HG02840 (cell line): ENCODE measurements at regions not wholly inside any gene's neighbourhood (a gene's known extent, or its start where the extent isn't known, plus 50 kb on each side); places are given as distances from the start of the nearest gene placed in this dataset.
"Not testable (repeated sequence)": the region's sequence is repeated elsewhere in the genome, so short reads cannot be mapped to it uniquely, and the experiment has no call there.

Experiments
- ATAC-seq: cut with Tn5 transposase; IDR thresholded peaks from one replicate; pipeline ENCODE4 v1.9.1; 2021; ENCODE audit warnings: mild to moderate bottlenecking, moderate library complexity, moderate number of reproducible peaks; ENCODE audit not compliant: unreplicated experiment, low FRiP score

DNA sequence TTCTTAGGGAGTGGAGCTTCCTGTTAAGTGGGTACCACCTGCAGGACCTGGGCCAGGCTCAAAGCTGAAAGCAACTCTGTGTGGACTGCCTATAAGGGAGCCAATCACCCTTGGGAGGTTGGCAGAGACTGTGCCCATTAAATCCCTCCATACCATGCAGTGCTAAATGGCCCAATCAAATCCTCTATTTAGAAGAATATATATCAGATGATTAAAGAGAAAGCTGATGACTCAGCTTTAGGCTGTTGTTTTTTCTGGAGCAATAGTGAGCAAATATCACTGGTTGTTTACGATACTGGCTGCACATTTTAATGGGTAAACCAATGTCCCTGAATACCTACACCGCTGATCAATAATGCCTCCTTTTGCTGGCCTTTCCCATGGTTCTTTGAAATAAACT, 101.3 kb downstream of the TMX1 start:
- no peak for ATAC-seq

DNA sequence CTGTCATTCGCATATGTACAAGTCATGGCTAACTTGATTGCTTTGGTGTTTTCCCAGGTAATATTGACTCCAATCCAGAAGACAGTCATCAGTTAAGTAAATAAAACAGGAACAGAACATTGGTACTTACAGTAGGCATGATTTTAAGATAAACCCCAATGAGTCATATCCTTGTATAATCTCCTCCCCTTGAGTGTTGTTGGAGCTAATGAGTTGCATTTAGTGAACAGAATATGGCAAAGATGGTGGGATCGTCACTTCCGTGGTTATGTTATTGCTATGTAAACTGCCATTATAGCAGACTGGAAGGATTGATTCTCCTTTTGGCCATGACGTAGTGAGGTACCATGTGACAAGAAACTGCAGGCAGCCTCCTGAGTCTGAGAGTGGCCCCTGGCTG, 102.2 kb downstream of the TMX1 start:
- no peak for ATAC-seq

DNA sequence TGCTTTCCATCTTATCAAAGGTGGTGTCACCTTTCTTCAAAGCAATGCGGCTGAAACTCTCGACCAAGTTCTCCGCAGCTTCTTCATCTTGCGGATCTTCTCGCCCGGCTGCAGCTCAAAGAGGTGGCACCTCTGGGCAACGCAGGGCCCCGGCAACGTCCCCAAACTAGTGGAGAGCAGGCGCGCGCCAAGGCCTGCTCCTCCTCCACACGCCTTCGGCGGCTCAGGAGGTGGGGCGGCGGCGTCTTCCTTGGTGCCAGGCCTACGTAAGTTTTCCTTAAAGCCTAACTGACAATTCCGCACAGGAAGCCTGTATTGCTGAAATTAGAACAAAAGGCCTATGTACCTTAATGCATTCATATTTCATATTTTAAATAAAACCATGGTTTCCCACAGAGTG, 112.0 kb downstream of the TMX1 start:
- ATAC-seq: no peak

DNA sequence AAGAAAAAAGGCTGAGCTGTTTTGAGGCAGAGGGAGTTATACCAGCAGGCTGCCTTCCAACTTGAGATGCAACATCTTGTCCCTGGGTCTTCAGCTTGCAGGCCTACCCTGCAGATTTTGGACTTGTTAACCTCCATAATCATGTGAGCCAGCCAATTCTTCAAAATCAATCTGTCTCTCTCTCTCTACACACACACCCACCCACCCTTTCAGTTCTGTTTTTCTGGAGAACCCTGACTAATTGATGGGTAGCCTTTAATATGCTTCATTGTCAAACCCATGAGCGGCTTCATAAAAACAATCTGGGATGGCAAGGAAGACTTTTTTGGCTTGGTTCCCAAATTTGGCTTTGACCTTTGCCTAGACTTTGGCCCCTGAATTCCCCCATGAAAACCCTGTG, 113.9 kb downstream of the TMX1 start:
- ATAC-seq: no peak

DNA sequence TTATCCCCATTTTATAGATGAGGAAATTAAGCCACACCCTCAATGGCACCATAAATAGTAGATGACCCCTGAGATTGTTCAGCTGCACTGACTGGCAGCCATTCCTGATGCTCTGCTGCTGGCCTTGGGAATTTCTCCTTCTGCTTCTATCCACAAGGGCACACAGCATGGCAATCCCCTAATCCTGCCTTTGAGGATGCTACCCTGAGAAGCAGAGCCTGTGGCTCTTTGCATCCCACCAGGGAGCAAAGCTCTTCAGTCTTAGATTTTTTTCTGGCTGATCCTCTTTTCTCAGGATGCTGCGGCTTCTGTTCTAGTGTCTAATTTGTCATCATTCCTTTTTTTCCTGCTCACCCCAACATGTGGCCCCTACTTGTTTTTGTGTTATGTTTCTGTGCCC, 114.8 kb downstream of the TMX1 start:
- no peak for ATAC-seq

DNA sequence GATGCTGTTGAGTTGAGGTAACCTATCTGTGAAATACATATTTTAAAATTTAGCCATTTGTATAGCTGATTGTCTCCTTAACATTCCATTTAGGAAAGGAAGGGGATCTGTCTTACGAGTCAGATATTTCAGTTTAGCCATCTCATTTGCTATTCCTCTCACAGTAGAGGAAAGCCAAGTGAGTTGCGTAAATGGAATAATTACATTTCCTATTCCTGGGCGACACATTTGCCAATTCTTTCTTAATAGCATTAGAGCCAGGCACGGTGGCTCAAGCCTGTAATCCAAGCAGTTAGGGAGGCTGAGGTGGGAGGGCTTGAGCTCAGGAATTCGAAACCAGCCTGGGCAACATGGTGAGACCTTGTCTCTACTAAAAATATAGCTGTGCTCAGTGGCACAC, 116.3 kb downstream of the TMX1 start:
- ATAC-seq: no peak

DNA sequence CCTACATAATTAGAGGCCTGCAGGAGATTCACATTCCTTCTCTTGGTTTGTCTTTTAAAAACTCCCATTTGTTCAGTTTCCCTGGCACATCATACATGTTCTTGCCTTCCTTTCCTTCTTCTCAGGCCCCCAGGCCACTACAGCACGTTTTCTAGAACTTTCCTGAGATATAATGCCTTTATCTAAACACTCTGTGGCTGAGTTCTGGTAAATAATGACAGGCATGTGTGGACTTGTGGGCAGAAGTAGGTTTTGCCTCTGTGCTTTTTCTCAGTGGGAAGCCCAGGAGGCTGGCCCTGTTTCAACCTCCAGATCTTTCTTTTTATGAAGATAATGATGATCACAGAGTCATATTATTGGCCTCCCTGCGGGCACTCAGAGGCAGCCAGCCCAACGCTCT, 117.2 kb downstream of the TMX1 start:
- no peak for ATAC-seq

DNA sequence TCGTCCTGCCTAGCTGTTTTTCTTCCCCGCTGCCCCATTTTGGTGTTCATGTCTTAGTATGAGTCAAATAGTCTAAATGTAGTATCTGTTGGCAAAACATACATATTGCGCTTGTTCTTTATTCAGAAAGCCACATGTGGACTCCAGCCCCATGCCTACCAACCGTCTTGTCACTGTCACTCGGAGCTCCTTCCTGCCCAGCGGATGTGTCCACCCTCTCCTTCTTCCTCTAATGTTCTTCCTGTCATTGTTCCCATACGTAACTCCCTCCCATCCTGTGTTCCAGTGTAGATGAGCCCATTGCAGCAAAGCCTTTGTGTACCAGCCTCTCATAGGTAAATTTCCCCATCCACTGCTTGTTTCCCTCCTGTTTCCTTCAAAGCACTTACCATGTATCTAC, 120.5 kb downstream of the TMX1 start:
- ATAC-seq: no peak

DNA sequence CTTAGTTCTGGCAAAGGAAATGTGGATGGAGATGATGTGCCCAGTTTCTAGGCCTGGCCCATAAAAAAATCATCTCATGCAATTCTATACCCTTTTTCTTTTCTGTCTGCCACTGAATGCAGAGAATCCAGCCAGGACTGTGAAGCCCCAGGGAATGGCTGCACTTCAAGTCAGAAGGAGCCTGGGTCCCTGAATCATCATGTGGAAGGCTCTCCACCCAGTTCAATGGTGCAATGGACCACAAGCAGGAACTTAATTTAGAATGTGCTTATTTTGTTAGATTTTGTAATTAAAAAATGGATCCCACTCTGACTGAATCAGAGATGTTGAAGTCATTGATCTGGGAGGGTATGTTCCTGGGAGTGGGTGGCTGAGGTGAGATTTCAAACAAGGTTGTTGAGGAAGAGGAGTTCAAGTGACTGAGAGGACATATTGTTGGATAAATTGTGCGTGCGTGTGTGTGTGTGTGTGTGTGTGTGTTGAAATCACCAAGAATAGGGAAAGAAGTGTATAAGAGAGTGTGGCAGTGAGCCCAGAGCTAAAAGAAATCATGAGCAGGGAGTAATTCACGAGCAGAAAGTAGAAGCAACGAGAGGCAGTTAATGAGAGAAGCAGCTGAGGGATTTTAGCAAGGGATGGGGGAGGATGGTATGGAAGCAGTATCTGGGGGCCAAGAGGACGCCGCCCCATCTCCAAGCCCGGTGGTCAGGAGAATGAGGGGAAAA, 125.4 kb downstream of the TMX1 start:
- no peak for ATAC-seq

DNA sequence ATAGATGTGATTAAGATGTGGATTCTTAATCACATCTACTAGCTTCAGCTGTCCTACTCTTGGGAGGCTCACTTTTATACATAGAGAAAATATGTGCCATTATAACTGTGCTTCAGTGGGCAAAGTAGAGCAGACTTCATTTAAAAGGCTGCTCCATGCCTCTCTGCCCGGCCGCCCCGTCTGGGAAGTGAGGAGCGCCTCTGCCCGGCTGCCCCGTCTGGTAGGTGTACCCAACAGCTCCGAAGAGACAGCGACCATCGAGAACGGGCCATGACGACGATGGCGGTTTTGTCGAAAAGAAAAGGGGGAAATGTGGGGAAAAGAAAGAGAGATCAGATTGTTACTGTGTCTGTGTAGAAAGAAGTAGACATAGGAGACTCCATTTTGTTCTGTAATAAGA, 126.4 kb downstream of the TMX1 start:
- ATAC-seq: not testable (repeated sequence)

DNA sequence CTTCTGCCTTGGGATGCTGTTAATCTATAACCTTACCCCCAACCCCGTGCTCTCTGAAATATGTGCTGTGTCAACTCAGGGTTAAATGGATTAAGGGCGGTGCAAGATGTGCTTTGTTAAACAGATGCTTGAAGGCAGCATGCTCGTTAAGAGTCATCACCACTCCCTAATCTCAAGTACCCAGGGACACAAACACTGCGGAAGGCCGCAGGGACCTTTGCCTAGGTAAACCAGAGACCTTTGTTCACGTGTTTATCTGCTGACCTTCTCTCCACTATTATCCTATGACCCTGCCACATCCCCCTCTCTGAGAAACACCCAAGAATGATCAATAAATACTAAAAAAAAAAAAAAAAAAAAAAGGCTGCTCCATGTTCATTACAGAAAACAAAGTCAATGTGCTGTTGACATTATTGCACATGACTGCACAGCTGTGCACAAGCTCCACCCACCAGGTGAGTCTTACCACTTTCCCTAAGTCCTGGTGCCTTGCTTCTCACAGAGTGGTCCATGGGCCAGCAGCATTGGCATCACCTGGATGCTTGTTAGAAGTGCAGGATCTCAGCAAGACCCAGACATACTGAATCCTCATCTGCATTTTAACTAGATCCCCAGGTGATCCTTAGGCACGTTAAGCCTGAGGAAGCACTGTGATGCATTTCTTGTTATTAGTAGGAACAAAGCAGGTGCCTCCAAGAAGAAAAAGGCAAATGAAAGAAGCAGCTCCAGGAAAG, 127.0 kb downstream of the TMX1 start:
- not testable (repeated sequence) for ATAC-seq

DNA sequence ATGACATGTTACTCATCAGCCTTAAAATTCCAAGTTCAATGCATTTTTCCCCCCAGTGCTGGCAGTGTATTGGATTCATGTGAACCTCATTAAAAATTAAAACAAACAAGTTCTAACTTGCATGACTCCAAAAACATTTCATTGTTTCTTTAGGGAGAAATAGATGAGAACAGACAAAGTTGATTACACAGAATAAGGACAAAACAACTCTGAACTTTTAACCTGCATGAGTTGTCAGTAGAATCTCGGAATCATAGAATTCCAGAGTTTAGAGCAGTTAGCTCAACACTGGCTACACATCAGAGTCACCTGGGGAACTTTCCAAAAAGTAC, 127.5 kb downstream of the TMX1 start:
- ATAC-seq: no peak

DNA sequence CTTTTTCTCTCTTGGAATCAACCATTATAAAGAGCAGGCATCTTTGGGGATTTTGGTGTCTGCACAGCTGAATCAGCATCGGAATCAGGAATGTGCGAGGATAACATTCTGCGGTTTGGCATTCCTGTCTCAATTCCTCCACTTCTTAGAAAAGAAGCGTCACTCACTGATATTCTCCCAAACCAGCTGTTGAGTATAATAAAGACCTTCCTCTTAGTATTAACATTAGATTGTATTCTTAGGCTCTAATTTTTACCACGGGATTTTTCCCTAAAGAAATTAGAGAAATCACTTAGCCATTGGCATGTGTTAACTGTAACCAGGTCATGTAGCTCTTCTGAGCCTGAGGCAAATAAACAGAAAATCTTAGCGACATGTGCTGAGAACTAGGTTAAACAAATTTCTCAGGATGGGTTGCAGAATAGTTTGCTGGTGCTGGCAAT, 128.7 kb downstream of the TMX1 start:
- ATAC-seq: no peak

DNA sequence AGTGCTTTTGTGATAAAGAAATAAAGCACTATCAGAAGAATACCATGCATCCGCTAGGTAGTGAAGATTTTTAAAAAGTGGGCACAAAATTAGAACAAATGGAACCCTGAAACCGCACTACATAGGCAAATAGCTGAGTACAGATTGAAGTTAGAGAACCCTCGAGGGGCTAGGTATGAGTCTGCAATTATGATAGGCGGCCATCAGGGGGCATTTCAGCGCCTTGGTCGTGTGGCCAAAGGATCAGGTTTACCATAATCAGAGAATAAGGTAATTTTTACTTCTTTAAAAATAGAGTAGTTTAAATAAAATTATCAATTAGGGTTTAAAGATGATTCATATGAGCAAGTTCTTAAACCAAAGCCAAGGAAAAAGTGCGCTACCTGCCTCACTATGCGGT, 129.8 kb downstream of the TMX1 start:
- ATAC-seq: no peak

DNA sequence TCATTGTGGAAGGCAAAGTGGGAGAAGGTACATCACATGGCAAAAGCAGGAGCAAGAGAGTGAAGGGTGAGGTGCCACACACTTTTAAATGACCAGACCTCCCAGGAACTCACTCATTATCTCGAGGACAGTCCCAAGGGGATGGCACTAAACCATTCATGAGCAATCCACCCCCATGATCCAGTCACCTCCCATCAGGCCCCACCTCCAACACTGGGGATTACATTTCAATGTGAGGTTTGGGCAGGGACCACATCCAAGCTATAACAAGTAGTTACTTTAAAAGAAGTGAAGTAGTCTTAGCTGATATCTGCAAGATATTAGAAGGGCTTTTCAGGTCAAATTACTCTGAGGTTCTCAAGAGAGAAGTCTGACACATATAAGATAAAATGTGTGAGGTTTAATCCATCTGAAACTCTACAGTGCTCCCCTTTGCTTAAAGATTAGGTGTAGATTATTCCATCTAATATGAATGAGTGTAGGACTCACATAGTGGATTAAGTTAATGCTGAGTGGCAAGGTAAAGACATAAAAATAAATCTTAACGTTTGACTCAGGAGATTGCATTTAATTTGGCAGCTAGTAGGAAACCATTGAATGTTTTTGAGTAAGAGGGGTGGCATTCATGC, 130.8 kb downstream of the TMX1 start:
- ATAC-seq: no peak

DNA sequence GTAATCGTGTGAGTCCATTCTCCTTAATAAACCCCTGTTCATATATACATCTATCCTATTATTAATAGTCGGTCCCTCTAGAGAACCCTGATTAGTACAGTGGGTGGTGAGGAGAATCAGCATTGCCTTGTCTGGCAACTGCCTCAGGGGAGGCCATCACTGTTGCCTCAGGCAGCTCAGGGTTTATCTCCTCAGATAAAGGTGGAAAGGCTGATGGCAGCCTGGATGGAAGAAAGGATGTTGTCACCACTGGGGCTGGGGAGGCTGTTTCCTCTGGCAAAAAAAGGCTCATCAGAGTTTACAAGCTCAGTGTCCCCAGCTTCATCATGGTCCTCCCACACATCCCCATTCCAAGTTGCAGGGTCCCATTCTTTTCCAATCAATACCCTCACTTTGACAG, 137.1 kb downstream of the TMX1 start:
- ATAC-seq: not testable (repeated sequence)

DNA sequence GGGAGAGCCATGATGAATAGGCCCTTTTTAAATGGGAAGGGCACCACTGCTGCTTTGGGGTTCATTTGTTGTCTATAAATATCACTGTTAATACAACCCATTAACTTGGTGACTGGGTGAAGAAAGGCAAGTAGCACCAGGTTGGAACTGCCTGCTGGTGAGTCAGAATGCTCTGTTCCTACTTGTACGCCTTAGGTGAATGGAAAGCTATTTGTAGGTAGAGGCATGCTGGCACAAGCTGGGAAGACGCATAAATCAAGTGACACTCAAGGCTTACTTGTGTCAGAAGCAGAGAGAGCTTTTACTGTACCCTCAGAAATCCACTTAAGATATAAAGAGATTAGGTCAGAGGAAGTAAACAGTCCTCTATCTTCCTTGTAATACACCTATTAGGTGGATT, 142.5 kb downstream of the TMX1 start:
- ATAC-seq: no peak

DNA sequence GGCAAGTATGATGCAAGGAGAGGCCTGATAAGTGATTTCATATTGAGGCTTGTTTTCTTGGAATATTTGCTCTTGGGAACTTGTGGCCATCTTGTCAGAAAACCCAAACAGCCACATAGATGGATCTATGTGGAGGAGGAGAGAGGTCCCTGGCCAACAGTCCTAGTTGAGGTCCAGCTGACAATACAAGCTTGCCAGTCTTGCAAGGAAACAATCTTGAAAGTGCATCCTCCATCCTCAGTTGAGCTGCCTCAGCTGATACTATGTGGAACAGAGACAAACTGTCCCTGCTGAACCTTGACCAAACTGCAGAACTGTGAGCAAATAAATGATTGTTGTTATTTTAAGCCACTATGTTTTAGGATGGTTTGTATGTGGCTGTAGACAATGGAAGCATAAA, 146.4 kb downstream of the TMX1 start:
- ATAC-seq: no peak

DNA sequence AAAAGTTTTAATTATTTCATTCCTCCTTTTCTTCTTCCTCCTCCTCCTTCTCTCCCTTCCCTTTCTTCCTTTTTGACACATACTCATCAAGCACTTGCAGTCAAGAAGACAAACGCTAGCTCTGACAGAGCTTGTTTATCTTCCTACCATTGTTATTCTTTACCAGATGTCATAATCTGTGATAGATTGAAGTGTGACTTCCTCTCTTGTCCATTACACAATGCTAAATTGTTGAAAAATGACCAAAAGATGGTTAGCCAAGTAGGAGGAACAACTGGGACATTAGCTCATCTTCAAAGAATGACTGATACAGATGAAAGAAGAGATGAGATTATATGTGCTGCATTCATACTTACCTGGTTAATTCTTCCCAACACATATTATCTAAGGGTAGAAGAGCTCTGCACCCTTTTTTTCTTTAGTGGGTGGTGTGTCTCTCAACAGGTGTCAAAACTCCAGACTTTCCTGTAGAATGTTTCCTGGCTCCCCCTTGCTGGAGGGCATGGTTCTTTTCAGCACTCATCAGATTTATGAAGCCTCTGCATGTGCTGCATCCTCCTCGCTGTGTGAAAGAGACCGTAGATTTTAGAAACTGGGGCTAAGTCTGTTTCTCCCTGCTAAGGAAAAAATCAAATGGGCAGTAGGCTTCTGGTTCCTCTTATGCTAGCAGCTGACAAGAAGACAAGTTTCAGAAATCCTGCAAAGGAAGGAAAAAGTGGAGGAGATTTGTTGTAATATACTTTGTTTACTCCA, 147.1 kb downstream of the TMX1 start:
- no peak for ATAC-seq

DNA sequence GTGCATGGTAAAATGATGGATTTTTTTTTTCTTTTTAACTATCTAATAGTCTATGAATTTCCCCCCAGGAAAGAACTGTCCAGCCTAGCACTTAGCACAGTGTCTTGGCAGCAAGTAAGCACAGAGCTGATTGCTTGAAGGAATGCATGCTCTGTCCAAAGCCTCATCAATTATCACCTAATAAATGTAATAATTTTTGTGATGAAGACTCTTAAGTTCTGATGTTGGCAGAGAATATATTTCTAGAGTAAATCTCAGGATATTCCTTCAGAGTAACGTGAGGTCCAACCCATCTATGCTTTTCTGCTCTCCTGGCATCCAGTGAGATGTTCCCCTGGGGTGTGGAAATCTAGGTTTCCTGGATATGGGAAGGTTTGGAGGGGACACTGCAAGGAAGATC, 152.4 kb downstream of the TMX1 start:
- no peak for ATAC-seq

DNA sequence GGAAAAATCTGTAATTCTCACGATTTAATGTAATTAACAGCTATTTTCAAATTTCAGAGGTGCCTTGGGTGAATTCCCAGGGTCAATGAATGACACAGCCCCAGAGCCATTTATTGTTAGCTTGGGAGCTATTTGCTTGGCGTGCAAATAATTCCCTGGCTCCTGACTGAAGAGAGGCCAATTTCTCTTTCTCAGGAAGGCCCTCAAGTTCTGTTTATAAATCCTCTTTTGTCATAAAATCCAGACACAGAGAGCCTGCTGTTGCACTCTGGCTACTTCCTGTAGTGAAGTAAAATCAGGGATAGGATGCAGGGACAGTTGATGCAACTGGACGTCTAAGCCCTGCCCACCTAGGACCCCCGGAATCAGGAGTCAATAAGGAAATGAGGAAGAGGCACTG, 154.3 kb downstream of the TMX1 start:
- ATAC-seq: no peak
